K562 (cell line): ENCODE measurements at regions not wholly inside any gene's neighbourhood (a gene's known extent, or its start where the extent isn't known, plus 50 kb on each side); places are given as distances from the start of the nearest gene placed in this dataset.

Source experiments
- ATAC-seq: fragments of 200-7000 bp; cut with Tn5 transposase; 3 replicates; pipeline ENCODE4 v1.9.1; 2020; ENCODE audit warnings: moderate library complexity
- BruUV-seq: library from RNA; stranded (reverse); fragments of 400-500 nt; replicated peaks from 2 replicates; lab custom pipeline; 2021; lab: Mats Ljungman, UMichigan
- CTCF ChIA-PET: fragments of 300-600 bp; formaldehyde crosslinking; extraction: SDS; loops from one replicate; lab custom pipeline; 2021; ENCODE audit warnings: low intra/inter-chr PET ratio; lab: Yijun Ruan, JAX
- POLR2A ChIA-PET: fragments of 300-600, 350-650 bp; sonication (Branson Sonifier 250); formaldehyde crosslinking; extraction: SDS; loops from one replicate; lab custom pipeline; 2021; ENCODE audit warnings: antibody characterized with exemption, inconsistent platforms; lab: Yijun Ruan, JAX
- DNase-seq, 4 experiments: peaks; one replicate each; pipeline versions ENCODE4 v3.0.0 to v3.0.0-alpha.2; 2011 to 2018; ENCODE audit warnings: low spot score in 3 of 4, mixed read lengths in 3 of 4; ENCODE audit errors: extremely low read depth in 1 of 4
- FAIRE-seq: peaks from 2 replicates; lab custom pipeline; 2011; peaks lifted over from hg19 to GRCh38; lab: Jason Lieb, UNC
- H2AFZ ChIP-seq: 2 replicates; pipeline ENCODE4 v1.6.0; 2011; ENCODE audit warnings: low read depth, low read length, control low read depth, inconsistent platforms
- H3K27ac ChIP-seq: fragments of 200-600 bp; 3 replicates; pipeline ENCODE4 v1.8.0; 2011; ENCODE audit warnings: low read depth, mild to moderate bottlenecking, control low read depth, inconsistent platforms, low read length, moderate library complexity, mixed read lengths; ENCODE audit errors: extremely low read depth
- H3K27me3 ChIP-seq, 2 experiments: fragments of 300-600 bp in 1 of 2; 2 replicates in 1 of 2; 3 replicates in 1 of 2; pipeline versions ENCODE4 v1.6.0 to v1.8.0; 2011; ENCODE audit warnings: inconsistent platforms in 2 of 2, low read length in 2 of 2, mild to moderate bottlenecking in 1 of 2, mixed read lengths in 1 of 2, moderate library complexity in 1 of 2; ENCODE audit not compliant: control insufficient read depth in 2 of 2, insufficient read depth in 2 of 2
- H3K36me3 ChIP-seq: fragments of 300-600 bp; 3 replicates; pipeline ENCODE4 v1.8.0; 2011; ENCODE audit warnings: mild to moderate bottlenecking, low read length, inconsistent platforms; ENCODE audit not compliant: control insufficient read depth, insufficient read depth
- H3K4me1 ChIP-seq, 2 experiments: fragments of 200-600 bp in 1 of 2; replicated peaks in 1 of 2; 2 replicates in 1 of 2; 3 replicates in 1 of 2; pipeline versions ENCODE4 v1.5.1 to v1.8.0; 2011; ENCODE audit warnings: inconsistent platforms in 2 of 2, low read length in 2 of 2, mild to moderate bottlenecking in 1 of 2, mixed read lengths in 1 of 2, moderate library complexity in 1 of 2; ENCODE audit not compliant: control insufficient read depth in 2 of 2, insufficient read depth in 2 of 2
- H3K4me2 ChIP-seq: 2 replicates; pipeline ENCODE4 v1.6.1; 2011; ENCODE audit warnings: low read length, control low read depth, inconsistent platforms, mixed read lengths; ENCODE audit not compliant: insufficient read depth
- H3K4me3 ChIP-seq: fragments of 200-600 bp; sonication (generic), shearing (Covaris generic); 2 replicates; pipeline ENCODE4 v1.5.1; 2016; ENCODE audit warnings: control low read depth, inconsistent platforms
- H3K79me2 ChIP-seq: fragments of 200-600 bp; 3 replicates; pipeline ENCODE4 v1.8.0; 2011; ENCODE audit warnings: low read length, inconsistent platforms; ENCODE audit not compliant: control insufficient read depth, insufficient read depth
- H3K9ac ChIP-seq, 2 experiments: 2 replicates each; pipeline versions ENCODE4 v1.6.0 to v1.6.1; 2011; ENCODE audit warnings: low read depth in 2 of 2, low read length in 2 of 2, control low read depth in 1 of 2, inconsistent platforms in 1 of 2, mild to moderate bottlenecking in 1 of 2, mixed read lengths in 1 of 2; ENCODE audit not compliant: insufficient read depth in 1 of 2
- H3K9me1 ChIP-seq: one replicate; pipeline ENCODE4 v1.6.0; 2011; ENCODE audit warnings: inconsistent platforms, mild to moderate bottlenecking, low read length, moderate library complexity; ENCODE audit not compliant: control insufficient read depth, insufficient read depth
- H3K9me3 ChIP-seq: replicated peaks from 2 replicates; pipeline ENCODE4 v1.5.1; 2011; ENCODE audit warnings: low read depth, low read length, inconsistent platforms; ENCODE audit not compliant: control insufficient read depth, insufficient read depth
- H4K20me1 ChIP-seq: replicated peaks from 2 replicates; pipeline ENCODE4 v1.6.1; 2011; ENCODE audit warnings: low read length, inconsistent platforms, mixed read lengths; ENCODE audit not compliant: control insufficient read depth, insufficient read depth
- CEBPG ChIP-seq, 3 experiments: fragments of 200-800 bp in 1 of 3; sonication (Bioruptor generic) in 1 of 3; sonication (generic) in 1 of 3; formaldehyde crosslinking in 1 of 3; IDR thresholded peaks in 2 of 3; conservative IDR thresholded peaks in 1 of 3; 2 replicates each; pipeline versions ENCODE4 v1.6.1 to v1.8.0; 2016 to 2022; ENCODE audit warnings: missing compliant biosample characterization in 2 of 3, missing genetic modification characterization in 2 of 3, mild to moderate bottlenecking in 1 of 3, missing genetic modification reagents in 1 of 3
- HIVEP1 ChIP-seq: fragments of 250-450 bp; sonication (Bioruptor Pico); IDR thresholded peaks from 2 replicates; pipeline ENCODE4 v1.4.0; 2020; ENCODE audit warnings: mild to moderate bottlenecking
- ZNF436 ChIP-seq: fragments of 250-450, 450-650 bp; sonication (Bioruptor Pico); formaldehyde crosslinking; IDR thresholded peaks from 2 replicates; pipeline ENCODE4 v1.7.0; 2020; ENCODE audit warnings: mild to moderate bottlenecking
- WGBS: fragments of 100-300 bp; shearing (Covaris generic); methylation state at CpG from one replicate; pipeline ENCODE4 v1.1.6; 2016; ENCODE audit warnings: low coverage, mixed read lengths; ENCODE audit not compliant: insufficient coverage; ENCODE audit errors: missing lambda C conversion rate; 5-methylcytosine and 5-hydroxymethylcytosine counted together
- in situ Hi-C: fragments of 300-500 bp; cut with MboI; formaldehyde crosslinking; loops from 4 replicates; pipeline ENCODE4 v1.15.0; 2018; ENCODE audit warnings: inconsistent platforms, mixed read lengths
- intact Hi-C: fragments of 100-400 bp; cut with micrococcal nuclease; formaldehyde crosslinking; loops from 2 replicates; pipeline ENCODE4 v1.14.2; 2022
- TF ChIP-seq, protein P1 (sequence below), 2 experiments: fragments of 450-650 bp in 1 of 2; sonication (generic) in 1 of 2; formaldehyde crosslinking in 1 of 2; IDR thresholded peaks in 1 of 2; conservative IDR thresholded peaks in 1 of 2; 2 replicates each; pipeline versions ENCODE4 v1.6.1 to v1.8.1; 2016 to 2023; ENCODE audit warnings: mild to moderate bottlenecking in 2 of 2, moderate library complexity in 2 of 2, inconsistent platforms in 1 of 2, missing genetic modification reagents in 1 of 2

DNA sequence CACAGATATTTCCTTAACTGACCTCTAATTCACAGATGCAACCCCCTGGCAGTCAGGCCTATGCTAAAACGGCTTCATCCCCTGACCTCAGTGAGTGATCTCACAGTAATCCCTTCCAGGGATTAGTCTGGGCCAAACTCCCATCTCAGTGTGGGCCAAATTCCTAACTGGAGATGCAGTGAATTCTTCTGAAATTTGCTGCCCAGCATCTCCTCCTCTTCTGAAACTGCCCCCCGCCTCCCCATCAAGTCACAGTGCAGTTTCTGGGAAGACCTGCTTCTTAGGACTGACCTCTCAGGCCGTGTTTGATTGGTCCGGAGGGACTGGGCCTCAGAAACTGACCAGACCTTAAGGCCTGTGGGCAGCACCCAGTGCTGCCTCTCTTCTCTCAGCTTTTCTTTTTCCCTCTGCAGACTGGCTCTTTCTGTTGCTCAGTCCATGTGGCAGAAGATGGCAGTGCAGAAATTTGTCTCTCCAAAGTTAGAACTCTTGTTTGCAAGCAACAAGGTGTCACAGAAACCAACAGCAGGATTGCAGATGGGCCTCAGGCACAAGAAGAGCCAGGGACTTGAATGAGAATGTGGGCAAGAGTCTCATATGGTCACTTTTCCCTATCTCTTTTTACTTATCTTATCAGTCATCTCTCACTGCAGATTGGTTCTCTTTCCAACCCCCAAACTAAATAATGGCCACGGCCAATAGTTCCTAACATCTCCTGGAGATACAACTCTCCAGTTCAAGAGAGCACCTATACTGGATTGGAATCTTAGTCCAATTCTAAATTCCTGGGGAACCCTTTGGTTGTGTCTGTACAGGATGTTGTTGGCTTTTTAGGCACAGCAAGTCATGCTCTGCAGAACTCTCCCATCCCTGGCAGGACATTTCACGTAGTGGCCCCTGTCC is 95.5 kb upstream of the RALGPS2 start:
- DNase-seq (no peak), ATAC-seq (no peak), FAIRE-seq (no peak)
- Histone ChIP-seq H3K9ac (no peak overlapping the region), H3K4me3 (no peak overlapping the region), H3K36me3 (no peaks in the 10 kb centered on the region), H3K79me2 (no peaks in the 10 kb centered on the region), H3K27me3 (peaks cover 0 to 4% of the 10 kb centered on the region in 2 experiments; a peak in 1 of 5 replicates), H3K4me1 (no peaks in the 10 kb centered on the region), H3K9me1 (no peaks in the 10 kb centered on the region), H2AFZ (no peak overlapping the region), H3K4me2 (no peak overlapping the region), H3K9me3 (no peaks in the 10 kb centered on the region), H4K20me1 (no peaks in the 10 kb centered on the region), H3K27ac (no peak overlapping the region)
- no TSS peak for BruUV-seq
- intact Hi-C loops = no loop called here
- TF ChIP-seq ZNF436 (CRISPR knock-in tag) = no peak
- CTCF ChIA-PET = no interaction called here
- POLR2A ChIA-PET = interaction anchor here (1.4 kb wide), 1 partner anchor 15 kb away, joined by 3 read pairs; no protein-coding TSS in a partner anchor
- in situ Hi-C loops = no loop called here
- WGBS = 0% methylated on average over 6 of the region's 6 CpGs

DNA sequence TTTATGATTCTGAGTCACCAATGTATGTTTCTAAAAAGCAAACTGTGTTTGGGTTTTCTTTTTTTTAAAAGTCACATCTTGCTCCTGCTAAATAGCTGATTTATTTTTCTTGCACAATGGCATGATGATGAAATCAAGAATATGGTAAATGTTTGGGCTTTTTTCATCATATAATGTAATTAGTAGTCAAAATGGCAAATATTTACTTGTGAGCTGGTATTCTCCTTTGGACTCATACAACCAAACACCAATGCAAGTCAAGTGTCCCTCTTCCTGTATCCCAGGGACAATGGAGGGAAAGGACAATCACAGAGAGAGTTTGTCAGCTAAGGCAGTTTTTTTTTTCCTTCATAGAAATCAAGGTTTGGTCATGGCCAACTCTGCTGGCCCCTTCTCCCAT is 94.6 kb upstream of the RALGPS2 start:
- no peak overlapping the region for H3K4me3 ChIP-seq
- FAIRE-seq (no peak), ATAC-seq (no peak), DNase-seq (no peak)
- ChIA-PET CTCF (no interaction called here), POLR2A (no interaction called here)
- H3K36me3 ChIP-seq = no peaks in the 10 kb centered on the region
- BruUV-seq = no TSS peak
- no peak overlapping the region for H3K4me2 ChIP-seq
- H3K9ac ChIP-seq = no peak overlapping the region
- no peak overlapping the region for H3K27ac ChIP-seq
- no peaks in the 10 kb centered on the region for H3K4me1 ChIP-seq
- no peaks in the 10 kb centered on the region for H3K9me1 ChIP-seq
- in situ Hi-C loops = no loop called here
- H2AFZ ChIP-seq = no peak overlapping the region
- no peaks in the 10 kb centered on the region for H3K9me3 ChIP-seq
- H4K20me1 ChIP-seq = no peaks in the 10 kb centered on the region
- H3K79me2 ChIP-seq = no peaks in the 10 kb centered on the region
- intact Hi-C loops = no loop called here
- no peak for TF ChIP-seq HIVEP1 (CRISPR knock-in tag)
- no peak for TF ChIP-seq CEBPG (CRISPR knock-in tag; IDR thresholded peaks at IDR 0.05)
- peak in 1 of 2 experiments; percentile 39; a peak in 1 of 4 replicates for TF ChIP-seq CEBPG (tag; conservative IDR thresholded peaks at IDR 0.05 in 1 of 2, IDR thresholded peaks at IDR 0.05 in 1 of 2)
- TF ChIP-seq, protein P1, sequence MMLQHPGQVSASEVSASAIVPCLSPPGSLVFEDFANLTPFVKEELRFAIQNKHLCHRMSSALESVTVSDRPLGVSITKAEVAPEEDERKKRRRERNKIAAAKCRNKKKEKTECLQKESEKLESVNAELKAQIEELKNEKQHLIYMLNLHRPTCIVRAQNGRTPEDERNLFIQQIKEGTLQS (IDR thresholded peaks at IDR 0.05) = 0 out of 2 replicates have a peak, but pooled peaks have one; percentile 11
- TF ChIP-seq, protein P1 (CRISPR knock-in tag; conservative IDR thresholded peaks at IDR 0.05) = no peak
- H3K27me3 ChIP-seq = no peaks in the 10 kb centered on the region
